Panc1 (cell line): ENCODE measurements at regions not wholly inside any gene's neighbourhood (a gene's known extent, or its start where the extent isn't known, plus 50 kb on each side); places are given as distances from the start of the nearest gene placed in this dataset.

Experiments
- POLR2AphosphoS5 ChIP-seq: IDR thresholded peaks from 2 replicates; pipeline ENCODE4 v1.6.1; 2012; ENCODE audit warnings: mild to moderate bottlenecking, low read depth, low read length, moderate library complexity
- SIN3A ChIP-seq: IDR thresholded peaks from 2 replicates; pipeline ENCODE4 v1.6.1; 2012; ENCODE audit warnings: low read depth, mild to moderate bottlenecking, low read length, moderate library complexity, borderline replicate concordance; ENCODE audit not compliant: insufficient read depth
- TF ChIP-seq, protein P1 (sequence below): fragments of 450-650 bp; IDR thresholded peaks from 2 replicates; pipeline ENCODE4 v1.5.1; 2017; ENCODE audit warnings: mild to moderate bottlenecking
- TF ChIP-seq, protein P2 (sequence below), 2 experiments: IDR thresholded peaks; 2 replicates each; pipeline ENCODE4 v1.6.1; 2011 to 2012; ENCODE audit warnings: low read depth in 2 of 2, control low read depth in 1 of 2, low read length in 1 of 2, mild to moderate bottlenecking in 1 of 2, moderate library complexity in 1 of 2; ENCODE audit not compliant: insufficient read depth in 1 of 2

- TF ChIP-seq POLR2AphosphoS5 (no peak), SIN3A (no peak)
- TF ChIP-seq, protein P1, sequence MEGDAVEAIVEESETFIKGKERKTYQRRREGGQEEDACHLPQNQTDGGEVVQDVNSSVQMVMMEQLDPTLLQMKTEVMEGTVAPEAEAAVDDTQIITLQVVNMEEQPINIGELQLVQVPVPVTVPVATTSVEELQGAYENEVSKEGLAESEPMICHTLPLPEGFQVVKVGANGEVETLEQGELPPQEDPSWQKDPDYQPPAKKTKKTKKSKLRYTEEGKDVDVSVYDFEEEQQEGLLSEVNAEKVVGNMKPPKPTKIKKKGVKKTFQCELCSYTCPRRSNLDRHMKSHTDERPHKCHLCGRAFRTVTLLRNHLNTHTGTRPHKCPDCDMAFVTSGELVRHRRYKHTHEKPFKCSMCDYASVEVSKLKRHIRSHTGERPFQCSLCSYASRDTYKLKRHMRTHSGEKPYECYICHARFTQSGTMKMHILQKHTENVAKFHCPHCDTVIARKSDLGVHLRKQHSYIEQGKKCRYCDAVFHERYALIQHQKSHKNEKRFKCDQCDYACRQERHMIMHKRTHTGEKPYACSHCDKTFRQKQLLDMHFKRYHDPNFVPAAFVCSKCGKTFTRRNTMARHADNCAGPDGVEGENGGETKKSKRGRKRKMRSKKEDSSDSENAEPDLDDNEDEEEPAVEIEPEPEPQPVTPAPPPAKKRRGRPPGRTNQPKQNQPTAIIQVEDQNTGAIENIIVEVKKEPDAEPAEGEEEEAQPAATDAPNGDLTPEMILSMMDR, result no peak
- TF ChIP-seq, protein P2, sequence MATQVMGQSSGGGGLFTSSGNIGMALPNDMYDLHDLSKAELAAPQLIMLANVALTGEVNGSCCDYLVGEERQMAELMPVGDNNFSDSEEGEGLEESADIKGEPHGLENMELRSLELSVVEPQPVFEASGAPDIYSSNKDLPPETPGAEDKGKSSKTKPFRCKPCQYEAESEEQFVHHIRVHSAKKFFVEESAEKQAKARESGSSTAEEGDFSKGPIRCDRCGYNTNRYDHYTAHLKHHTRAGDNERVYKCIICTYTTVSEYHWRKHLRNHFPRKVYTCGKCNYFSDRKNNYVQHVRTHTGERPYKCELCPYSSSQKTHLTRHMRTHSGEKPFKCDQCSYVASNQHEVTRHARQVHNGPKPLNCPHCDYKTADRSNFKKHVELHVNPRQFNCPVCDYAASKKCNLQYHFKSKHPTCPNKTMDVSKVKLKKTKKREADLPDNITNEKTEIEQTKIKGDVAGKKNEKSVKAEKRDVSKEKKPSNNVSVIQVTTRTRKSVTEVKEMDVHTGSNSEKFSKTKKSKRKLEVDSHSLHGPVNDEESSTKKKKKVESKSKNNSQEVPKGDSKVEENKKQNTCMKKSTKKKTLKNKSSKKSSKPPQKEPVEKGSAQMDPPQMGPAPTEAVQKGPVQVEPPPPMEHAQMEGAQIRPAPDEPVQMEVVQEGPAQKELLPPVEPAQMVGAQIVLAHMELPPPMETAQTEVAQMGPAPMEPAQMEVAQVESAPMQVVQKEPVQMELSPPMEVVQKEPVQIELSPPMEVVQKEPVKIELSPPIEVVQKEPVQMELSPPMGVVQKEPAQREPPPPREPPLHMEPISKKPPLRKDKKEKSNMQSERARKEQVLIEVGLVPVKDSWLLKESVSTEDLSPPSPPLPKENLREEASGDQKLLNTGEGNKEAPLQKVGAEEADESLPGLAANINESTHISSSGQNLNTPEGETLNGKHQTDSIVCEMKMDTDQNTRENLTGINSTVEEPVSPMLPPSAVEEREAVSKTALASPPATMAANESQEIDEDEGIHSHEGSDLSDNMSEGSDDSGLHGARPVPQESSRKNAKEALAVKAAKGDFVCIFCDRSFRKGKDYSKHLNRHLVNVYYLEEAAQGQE (IDR thresholded peaks at IDR 0.05; ENCODE audit: insufficient read depth in 1 of 2, low read depth in 2 of 2, low read length in 1 of 2), result no peak
These were observed 395.2 kb upstream of the TOM1L1 start for GRCh38 chr17:54505404-54505803.
